Jurkat, Clone E6-1 (cell line): ENCODE measurements at regions not wholly inside any gene's neighbourhood (a gene's known extent, or its start where the extent isn't known, plus 50 kb on each side); places are given as distances from the start of the nearest gene placed in this dataset.
"Not testable (repeated sequence)": the region's sequence is repeated elsewhere in the genome, so short reads cannot be mapped to it uniquely, and the experiment has no call there.

Experiments used
- DNase-seq: peaks from one replicate; pipeline ENCODE4 v3.0.0-alpha.2; 2011; ENCODE audit warnings: low read depth, low spot score
- H3K4me3 ChIP-seq: 2 replicates; pipeline ENCODE4 v1.5.1; 2011; ENCODE audit warnings: mild to moderate bottlenecking, low read length, control low read depth, moderate library complexity

DNA sequence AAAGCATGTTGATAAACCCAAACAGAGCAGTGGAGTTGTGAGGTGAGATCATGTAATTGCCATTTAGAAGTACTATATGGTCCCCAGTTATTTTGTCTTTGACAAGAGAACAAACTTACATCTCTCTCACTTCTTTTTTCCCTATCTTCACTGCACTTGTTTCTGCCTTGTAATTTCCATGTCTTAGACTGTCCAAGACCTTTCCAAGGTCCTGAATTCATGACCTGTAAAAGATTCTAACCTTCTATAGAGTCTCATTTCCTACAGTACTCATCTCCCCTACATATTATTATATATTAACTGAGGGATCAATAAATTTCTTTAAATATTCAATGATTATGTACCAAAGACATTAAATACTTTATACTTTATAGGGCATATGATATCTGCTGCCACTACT lies 295.3 kb upstream of the KIF2B start:
- H3K4me3 ChIP-seq = no peak overlapping the region
- no peak for DNase-seq

GRCh38 chr17:53525590-53525989 lies 297.1 kb upstream of the KIF2B start:
- no peak overlapping the region for H3K4me3 ChIP-seq
- no peak for DNase-seq

GRCh38 chr17:53516636-53517035 lies 306.1 kb upstream of the KIF2B start:
- no peak for DNase-seq
- H3K4me3 ChIP-seq = no peak overlapping the region

- H3K4me3 ChIP-seq = no peak overlapping the region
- DNase-seq = no peak
Observed at GRCh38 chr17:53499277-53499676, 323.4 kb upstream of the KIF2B start.

DNA sequence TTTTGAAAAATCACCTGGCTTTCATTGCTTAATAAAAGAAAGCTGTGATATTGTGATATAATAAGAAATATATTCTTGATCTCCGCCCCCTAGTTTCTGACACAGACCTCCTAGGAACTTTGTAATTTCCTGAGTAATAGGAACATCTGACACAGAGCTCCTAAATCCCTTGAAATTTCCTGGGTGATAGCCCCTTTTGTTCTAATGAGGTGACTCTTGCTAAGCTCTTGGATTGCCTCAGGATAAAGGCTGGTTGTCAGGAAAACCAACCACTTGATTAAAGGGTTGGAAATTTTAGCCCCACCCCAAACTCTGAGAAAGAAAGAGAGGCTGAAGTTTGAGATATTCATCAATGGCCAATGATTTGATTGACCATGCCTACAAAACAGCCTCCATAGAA lies 326.4 kb upstream of the KIF2B start:
- no peak overlapping the region for H3K4me3 ChIP-seq
- no peak for DNase-seq

GRCh38 chr17:53492532-53492931 lies 330.2 kb upstream of the KIF2B start:
- H3K4me3 ChIP-seq = no peak overlapping the region
- no peak for DNase-seq

DNA sequence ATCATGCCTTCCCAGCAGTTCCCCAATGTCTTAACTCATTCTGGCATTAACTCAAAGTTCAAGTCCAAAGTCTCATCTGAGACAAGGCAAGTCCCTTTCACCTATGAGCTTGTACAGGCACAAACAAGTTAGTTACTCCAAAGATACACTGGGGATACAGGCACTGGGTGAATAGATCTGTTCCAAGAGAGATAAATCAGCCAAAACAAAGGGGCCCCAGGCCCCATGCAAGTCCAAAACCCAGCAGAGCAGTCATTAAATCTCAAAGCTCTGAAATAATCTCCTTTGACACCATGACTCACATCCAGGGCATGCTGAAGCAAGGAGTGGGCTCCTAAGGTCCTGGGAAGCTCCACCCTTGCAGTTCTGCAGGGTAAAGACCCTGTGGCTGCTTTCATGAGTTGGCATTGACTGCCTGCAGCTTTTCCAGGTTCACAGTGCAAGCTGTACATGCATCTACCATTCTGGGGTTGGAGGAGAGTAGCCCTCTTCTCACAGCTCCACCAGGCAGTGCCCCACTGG lies 332.2 kb upstream of the KIF2B start:
- no peak overlapping the region for H3K4me3 ChIP-seq
- DNase-seq = no peak

DNA sequence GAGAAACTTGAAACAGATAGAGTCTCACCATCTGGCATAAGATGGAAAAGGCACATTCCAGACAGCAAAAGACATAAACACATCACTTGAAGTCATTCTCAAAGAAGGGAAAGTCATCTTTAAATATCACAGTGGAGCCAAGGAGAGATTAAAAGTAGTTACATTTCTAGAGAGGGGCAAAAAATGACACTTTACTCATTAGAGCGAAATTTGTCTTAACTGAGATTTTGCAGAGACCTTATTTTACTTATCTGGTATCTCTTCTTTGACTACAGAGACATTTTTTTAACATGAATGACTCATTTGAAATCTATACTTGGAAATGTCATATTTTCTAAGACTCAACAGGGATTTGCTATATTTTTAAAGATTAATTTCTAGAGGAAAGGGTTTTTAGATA lies 339.0 kb upstream of the KIF2B start:
- no peak overlapping the region for H3K4me3 ChIP-seq
- no peak for DNase-seq

GRCh38 chr17:53475002-53475401 lies 347.7 kb upstream of the KIF2B start:
- H3K4me3 ChIP-seq = no peak overlapping the region
- DNase-seq = no peak

GRCh38 chr17:53472586-53472985 lies 350.1 kb upstream of the KIF2B start:
- DNase-seq = no peak
- H3K4me3 ChIP-seq = no peak overlapping the region

DNA sequence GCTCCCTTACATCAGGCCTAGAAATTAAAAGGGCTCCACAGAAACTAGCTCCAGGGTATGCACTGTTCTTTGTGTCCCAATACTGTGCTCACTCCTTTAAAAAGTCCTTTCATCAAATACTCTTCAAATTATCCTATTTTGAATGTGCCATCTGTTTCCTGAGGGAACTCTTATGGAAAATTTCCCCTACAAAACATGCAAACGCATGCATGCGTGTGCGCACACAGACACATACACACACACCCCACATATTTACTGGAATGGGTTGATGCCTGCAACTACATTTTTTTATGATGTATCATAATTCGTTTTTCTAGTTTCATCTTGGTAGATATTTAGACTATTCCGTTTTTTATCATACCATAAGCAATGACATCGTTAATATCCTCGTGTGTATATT lies 351.2 kb upstream of the KIF2B start:
- DNase-seq = no peak

GRCh38 chr17:53470626-53471025 lies 352.1 kb upstream of the KIF2B start:
- DNase-seq = no peak
- H3K4me3 ChIP-seq = no peak overlapping the region

More for the DNA sequence above, 351.2 kb upstream of the KIF2B start:
- no peak overlapping the region for H3K4me3 ChIP-seq

GRCh38 chr17:53466733-53467132 lies 356.0 kb upstream of the KIF2B start:
- no peak overlapping the region for H3K4me3 ChIP-seq
- DNase-seq = no peak

- H3K4me3 ChIP-seq, DNase-seq: not testable (repeated sequence)
Observed at GRCh38 chr17:53464396-53464795, 358.3 kb upstream of the KIF2B start.

GRCh38 chr17:53463363-53463762 lies 359.4 kb upstream of the KIF2B start:
- H3K4me3 ChIP-seq = no peak overlapping the region
- no peak for DNase-seq

DNA sequence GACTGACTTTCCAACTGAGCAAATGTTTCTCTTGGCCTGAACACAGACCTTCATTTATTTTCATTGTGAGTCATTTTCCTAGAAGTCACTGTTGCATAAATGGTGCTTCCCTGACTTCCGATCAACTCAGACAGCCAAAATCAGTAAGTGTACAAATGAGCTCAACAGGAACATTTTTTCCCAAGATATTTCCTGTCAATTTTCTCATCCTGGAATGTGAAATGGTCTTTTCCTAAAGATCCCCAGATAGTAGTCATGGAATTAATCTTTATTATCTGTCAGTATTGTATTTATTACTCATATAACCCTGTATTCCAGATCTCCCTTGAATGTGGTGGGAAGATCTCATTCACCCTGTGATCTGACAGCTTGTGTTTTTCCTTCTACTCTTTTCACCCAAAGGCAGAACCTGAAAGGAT lies 360.3 kb upstream of the KIF2B start:
- no peak overlapping the region for H3K4me3 ChIP-seq
- no peak for DNase-seq

DNA sequence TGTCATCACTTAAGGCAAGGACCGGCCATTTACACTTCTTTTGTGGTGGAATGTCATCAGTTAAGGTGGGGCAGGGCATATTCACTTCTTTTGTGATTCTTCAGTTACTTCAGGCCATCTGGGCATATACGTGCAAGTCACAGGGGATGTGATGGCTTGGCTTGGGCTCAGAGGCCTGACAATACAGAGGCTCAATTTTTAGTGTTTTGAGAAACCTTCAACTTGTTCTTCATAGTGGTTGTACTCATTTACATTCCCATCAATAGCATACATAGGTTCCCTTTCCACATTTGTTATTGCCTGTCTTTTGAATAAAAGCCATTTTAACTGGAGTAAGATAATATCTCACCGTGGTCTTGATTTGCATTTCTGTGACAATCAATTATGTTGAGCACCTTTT lies 366.8 kb upstream of the KIF2B start:
- not testable (repeated sequence) for DNase-seq, H3K4me3 ChIP-seq

DNA sequence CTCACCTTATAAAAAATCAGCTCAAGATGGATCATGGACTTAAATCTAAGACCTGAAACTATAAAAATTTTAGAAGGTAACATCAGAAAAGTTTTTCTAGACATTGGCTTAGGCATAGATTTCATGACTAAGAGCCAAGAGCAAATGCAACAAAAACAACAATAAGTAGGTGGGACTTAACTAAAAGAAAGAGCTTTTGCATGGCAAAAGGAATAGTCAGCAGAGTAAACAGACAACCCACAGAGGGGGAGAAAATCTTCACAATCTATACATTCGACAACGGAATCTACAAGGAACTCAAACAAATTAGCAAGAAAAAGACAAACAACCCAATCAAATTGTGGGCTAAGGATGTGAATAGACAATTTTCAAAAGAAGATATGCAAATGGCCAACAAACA lies 368.4 kb upstream of the KIF2B start:
- DNase-seq = no peak
- H3K4me3 ChIP-seq = no peak overlapping the region

DNA sequence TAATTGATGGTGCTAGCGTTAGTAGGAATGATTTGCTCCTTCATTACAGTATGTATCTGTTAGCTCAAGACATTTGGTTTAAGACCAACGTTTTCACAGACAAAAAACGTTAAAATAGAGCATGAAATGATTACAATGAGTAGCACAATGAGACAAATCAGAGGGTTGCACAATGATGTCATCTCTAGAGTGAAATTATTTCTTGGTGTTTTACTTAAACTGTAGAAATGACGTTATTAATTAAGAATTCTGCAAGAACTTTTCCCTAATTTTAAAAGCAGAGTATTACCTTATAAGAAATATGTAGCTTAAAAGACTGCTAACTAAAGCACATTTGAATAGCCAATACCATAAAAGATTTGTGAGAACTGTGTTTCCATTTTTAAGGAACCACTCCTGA lies 373.4 kb upstream of the KIF2B start:
- no peak for DNase-seq
- no peak overlapping the region for H3K4me3 ChIP-seq

GRCh38 chr17:53428913-53429312 lies 393.8 kb upstream of the KIF2B start:
- H3K4me3 ChIP-seq = no peak overlapping the region
- DNase-seq = no peak

GRCh38 chr17:53426505-53426904 lies 396.2 kb upstream of the KIF2B start:
- no peak for DNase-seq

More at GRCh38 chr17:53426505-53426904, 396.2 kb upstream of the KIF2B start:
- H3K4me3 ChIP-seq = no peak overlapping the region
